ENCODE measurements at regions not wholly inside any gene's neighbourhood (a gene's known extent, or its start where the extent isn't known, plus 50 kb on each side); places are given as distances from the start of the nearest gene placed in this dataset.

- RAD21 ChIA-PET (ENCODE audit: unreplicated experiment), result no interaction called here
- BruUV-seq (replicated peaks), result no TSS peak
- no peak overlapping the region for H3K4me3 ChIP-seq
Measured at GRCh38 chr4:84378983-84379382, 120.1 kb downstream of the NKX6-1 start.

GRCh38 chr4:84378356-84378755, 120.7 kb downstream of the NKX6-1 start:
- no peak overlapping the region for H3K4me3 ChIP-seq
- H3K9ac ChIP-seq (ENCODE audit: control insufficient read depth, insufficient read depth, low read length), result no peak overlapping the region
- FAIRE-seq (no peak), DNase-seq (ENCODE audit: low read depth, low spot score) (no peak), ATAC-seq (no peak)
- no peaks in the 10 kb centered on the region for H3K4me1 ChIP-seq (ENCODE audit: control insufficient read depth, insufficient read depth, low read length)
- no peak overlapping the region for H3K27ac ChIP-seq (ENCODE audit: control insufficient read depth, insufficient read depth)
- 4% methylated on average over 5 of the region's 5 CpGs for WGBS (ENCODE audit: insufficient coverage, insufficient replicate concordance, low lambda C conversion rate, missing lambda C conversion rate)
- CTCF ChIA-PET, result no interaction called here
- RAD21 ChIA-PET (ENCODE audit: unreplicated experiment), result no interaction called here
- in situ Hi-C loops (cut with MboI), result no loop called here
- H2AFZ ChIP-seq (ENCODE audit: control insufficient read depth, low read depth, low read length), result no peak overlapping the region
- SMC1A ChIA-PET (ENCODE audit: uncharacterized antibody, unreplicated experiment), result no interaction called here
- BruUV-seq (replicated peaks), result no TSS peak
- intact Hi-C loops (cut with micrococcal nuclease; ENCODE audit: unreplicated experiment), result no loop called here
- H4K20me1 ChIP-seq (ENCODE audit: control insufficient read depth, insufficient read depth), result no peaks in the 10 kb centered on the region
- POLR2A ChIA-PET, result no interaction called here
- no peak overlapping the region for H3K4me2 ChIP-seq (ENCODE audit: control insufficient read depth, insufficient read depth)
- no peaks in the 10 kb centered on the region for H3K9me3 ChIP-seq (replicated peaks; ENCODE audit: control insufficient read depth, insufficient read depth, low read length)
- H3K27me3 ChIP-seq (replicated peaks in 1 of 2; ENCODE audit: control insufficient read depth in 2 of 2, insufficient read depth in 2 of 2, low read length in 1 of 2), result no peaks in the 10 kb centered on the region; a peak in 1 of 4 replicates
- no peaks in the 10 kb centered on the region for H3K36me3 ChIP-seq (ENCODE audit: control insufficient read depth in 2 of 2, insufficient read depth in 2 of 2, low read length in 1 of 2)
- H3K79me2 ChIP-seq (ENCODE audit: control insufficient read depth, insufficient read depth, low read length), result no peaks in the 10 kb centered on the region
- TF ChIP-seq SP1 (IDR thresholded peaks at IDR 0.05; ENCODE audit: low read depth, low read length), result no peak
- no peak for TF ChIP-seq ZNF217 (IDR thresholded peaks at IDR 0.05)
- TF ChIP-seq IKZF2 (IDR thresholded peaks at IDR 0.05), result no peak
- no peak for TF ChIP-seq CHD1 (IDR thresholded peaks at IDR 0.05; ENCODE audit: low read depth, low read length)
- no peak for TF ChIP-seq SRF (IDR thresholded peaks at IDR 0.05; ENCODE audit: low read depth in 2 of 2, low read length in 2 of 2)
- no peak for TF ChIP-seq HDAC6 (IDR thresholded peaks at IDR 0.05; ENCODE audit: unreplicated experiment)
- TF ChIP-seq SMARCA5 (IDR thresholded peaks at IDR 0.05), result no peak
- no peak for TF ChIP-seq USF2 (IDR thresholded peaks at IDR 0.05; ENCODE audit: borderline replicate concordance, low read depth, low read length)
- no peak for TF ChIP-seq TCF3 (IDR thresholded peaks at IDR 0.05; ENCODE audit: borderline replicate concordance, insufficient read depth, low read depth, low read length)
- no peak for TF ChIP-seq IRF4 (IDR thresholded peaks at IDR 0.05; ENCODE audit: low read depth, low read length)
- no peak for TF ChIP-seq ZNF622 (IDR thresholded peaks at IDR 0.05)
- no peak for TF ChIP-seq NBN (IDR thresholded peaks at IDR 0.05)
- no peak for TF ChIP-seq NFIC (IDR thresholded peaks at IDR 0.05; ENCODE audit: low read depth, low read length)
- no peak for TF ChIP-seq BCLAF1 (IDR thresholded peaks at IDR 0.05)
- TF ChIP-seq PKNOX1 (IDR thresholded peaks at IDR 0.05), result no peak

More at GRCh38 chr4:84378983-84379382, 120.1 kb downstream of the NKX6-1 start:
- H3K27me3 ChIP-seq (replicated peaks in 1 of 2; ENCODE audit: control insufficient read depth in 2 of 2, insufficient read depth in 2 of 2, low read length in 1 of 2), result no peaks in the 10 kb centered on the region; a peak in 1 of 4 replicates
- FAIRE-seq, result no peak
- no peaks in the 10 kb centered on the region for H3K36me3 ChIP-seq (ENCODE audit: control insufficient read depth in 2 of 2, insufficient read depth in 2 of 2, low read length in 1 of 2)
- no peaks in the 10 kb centered on the region for H3K9me3 ChIP-seq (replicated peaks; ENCODE audit: control insufficient read depth, insufficient read depth, low read length)
- H2AFZ ChIP-seq (ENCODE audit: control insufficient read depth, low read depth, low read length), result no peak overlapping the region
- WGBS (ENCODE audit: insufficient coverage, insufficient replicate concordance, low lambda C conversion rate, missing lambda C conversion rate), result 2% methylated on average over 4 of the region's 4 CpGs
- no peak for ATAC-seq
- ChIA-PET POLR2A (no interaction called here), CTCF (no interaction called here), SMC1A (ENCODE audit: uncharacterized antibody, unreplicated experiment) (no interaction called here)
- in situ Hi-C loops (cut with MboI) (no loop called here), intact Hi-C loops (cut with micrococcal nuclease; ENCODE audit: unreplicated experiment) (no loop called here)
- no peaks in the 10 kb centered on the region for H4K20me1 ChIP-seq (ENCODE audit: control insufficient read depth, insufficient read depth)
- DNase-seq (ENCODE audit: low read depth, low spot score), result no peak
- TF ChIP-seq CBFB (IDR thresholded peaks at IDR 0.05; ENCODE audit: low read depth) (no peak), KAT2A (conservative IDR thresholded peaks at IDR 0.05; ENCODE audit: control insufficient read depth, low read depth, low read length) (no peak)
- H3K27ac ChIP-seq (ENCODE audit: control insufficient read depth, insufficient read depth), result no peak overlapping the region
- H3K4me2 ChIP-seq (ENCODE audit: control insufficient read depth, insufficient read depth), result no peak overlapping the region
- H3K9ac ChIP-seq (ENCODE audit: control insufficient read depth, insufficient read depth, low read length), result no peak overlapping the region
- no peaks in the 10 kb centered on the region for H3K4me1 ChIP-seq (ENCODE audit: control insufficient read depth, insufficient read depth, low read length)
- H3K79me2 ChIP-seq (ENCODE audit: control insufficient read depth, insufficient read depth, low read length), result no peaks in the 10 kb centered on the region
